NCI-H2171 treated with DMSO at 0.1 percent for 48 hours (cell line): ENCODE measurements at regions not wholly inside any gene's neighbourhood (a gene's known extent, or its start where the extent isn't known, plus 50 kb on each side); places are given as distances from the start of the nearest gene placed in this dataset.

ENCODE experiments used
- DNase-seq: peaks from one replicate; lab custom pipeline; 2025; lab: John Stamatoyannopoulos, UW

- no peak for DNase-seq
Observed at GRCh38 chr20:58565461-58566175, 50.4 kb upstream of the APCDD1L start.
